ENCODE measurements at regions not wholly inside any gene's neighbourhood (a gene's known extent, or its start where the extent isn't known, plus 50 kb on each side); places are given as distances from the start of the nearest gene placed in this dataset.

GRCh38 chr9:30977965-30978364 is 1406.5 kb upstream of the ACO1 start:
- TF ChIP-seq POLR2A (IDR thresholded peaks at IDR 0.05; ENCODE audit: low read length) (no peak), GATA1 (IDR thresholded peaks at IDR 0.05; ENCODE audit: low read depth, low read length) (no peak)

Data from erythroblast (primary cell).